ENCODE measurements at regions not wholly inside any gene's neighbourhood (a gene's known extent, or its start where the extent isn't known, plus 50 kb on each side); places are given as distances from the start of the nearest gene placed in this dataset.

DNA sequence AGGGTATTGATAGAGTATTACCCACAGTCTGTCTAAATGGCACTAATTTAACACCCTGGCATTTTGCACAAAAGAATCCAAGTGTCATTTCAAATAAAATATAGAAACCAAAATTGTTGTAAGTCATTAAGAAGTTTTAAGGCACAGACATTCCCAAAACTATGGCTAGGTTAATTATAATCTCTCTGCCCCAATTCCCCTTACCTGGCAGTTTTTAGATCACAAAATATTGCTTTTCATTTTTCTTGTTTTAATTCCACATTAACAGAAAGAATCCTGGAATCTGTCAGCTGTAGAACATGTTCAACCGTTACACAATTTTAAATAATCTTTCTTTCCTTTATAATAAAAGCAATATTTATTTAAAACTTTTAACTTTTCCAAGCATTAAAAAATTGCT lies 56.1 kb upstream of the PALS2 start:
- TF ChIP-seq, protein P1, sequence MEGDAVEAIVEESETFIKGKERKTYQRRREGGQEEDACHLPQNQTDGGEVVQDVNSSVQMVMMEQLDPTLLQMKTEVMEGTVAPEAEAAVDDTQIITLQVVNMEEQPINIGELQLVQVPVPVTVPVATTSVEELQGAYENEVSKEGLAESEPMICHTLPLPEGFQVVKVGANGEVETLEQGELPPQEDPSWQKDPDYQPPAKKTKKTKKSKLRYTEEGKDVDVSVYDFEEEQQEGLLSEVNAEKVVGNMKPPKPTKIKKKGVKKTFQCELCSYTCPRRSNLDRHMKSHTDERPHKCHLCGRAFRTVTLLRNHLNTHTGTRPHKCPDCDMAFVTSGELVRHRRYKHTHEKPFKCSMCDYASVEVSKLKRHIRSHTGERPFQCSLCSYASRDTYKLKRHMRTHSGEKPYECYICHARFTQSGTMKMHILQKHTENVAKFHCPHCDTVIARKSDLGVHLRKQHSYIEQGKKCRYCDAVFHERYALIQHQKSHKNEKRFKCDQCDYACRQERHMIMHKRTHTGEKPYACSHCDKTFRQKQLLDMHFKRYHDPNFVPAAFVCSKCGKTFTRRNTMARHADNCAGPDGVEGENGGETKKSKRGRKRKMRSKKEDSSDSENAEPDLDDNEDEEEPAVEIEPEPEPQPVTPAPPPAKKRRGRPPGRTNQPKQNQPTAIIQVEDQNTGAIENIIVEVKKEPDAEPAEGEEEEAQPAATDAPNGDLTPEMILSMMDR (conservative IDR thresholded peaks at IDR 0.05): no peak
- TF ChIP-seq ZFX (IDR thresholded peaks at IDR 0.05): no peak

Measured in C4-2B (cell line).